Activated T-cell treated with anti-CD3 and anti-CD28 coated beads, Interleukin-2, amount 50 U/mL, for 72 hours (primary cell): ENCODE measurements at regions not wholly inside any gene's neighbourhood (a gene's known extent, or its start where the extent isn't known, plus 50 kb on each side); places are given as distances from the start of the nearest gene placed in this dataset.

Source experiments
- ATAC-seq, 2 donors: fragments of 150-1000 bp; cut with Tn5 transposase; replicated peaks in 1 of 2; 2 replicates each; pipeline ENCODE4 v1.10.0; 2021; ENCODE audit warnings: moderate library complexity in 2 of 2, mild to moderate bottlenecking in 1 of 2
- DNase-seq, 2 donors: peaks; one replicate each; pipeline ENCODE4 v3.0.0; 2021 to 2022; ENCODE audit warnings: mixed read lengths in 1 of 2
- H3K27ac Mint-ChIP-seq: one replicate; pipeline ENCODE4 v1.8.0; 2022; ENCODE audit warnings: mild to moderate bottlenecking, moderate library complexity, mixed read lengths
- H3K27me3 Mint-ChIP-seq: one replicate; pipeline ENCODE4 v1.8.0; 2022; ENCODE audit warnings: low read depth, mixed read lengths
- H3K36me3 Mint-ChIP-seq, 2 donors: one replicate each; pipeline ENCODE4 v1.8.0; 2022; ENCODE audit warnings: mixed read lengths in 2 of 2, mild to moderate bottlenecking in 1 of 2; ENCODE audit not compliant: insufficient read depth in 2 of 2
- H3K4me1 Mint-ChIP-seq: one replicate; pipeline ENCODE4 v1.8.0; 2022; ENCODE audit warnings: low read depth, mixed read lengths
- H3K4me3 Mint-ChIP-seq, 2 donors: one replicate each; pipeline ENCODE4 v1.8.0; 2022; ENCODE audit warnings: mild to moderate bottlenecking in 2 of 2, mixed read lengths in 2 of 2, moderate library complexity in 2 of 2
- H3K9me3 Mint-ChIP-seq, 2 donors: one replicate each; pipeline ENCODE4 v1.8.0; 2022; ENCODE audit warnings: mixed read lengths in 2 of 2

GRCh38 chr12:105944628-105945027 is 194.1 kb downstream of the NUAK1 start:
- no peak for ATAC-seq
- H3K4me1 Mint-ChIP-seq = no peaks in the 10 kb centered on the region
- H3K4me3 Mint-ChIP-seq = no peak overlapping the region
- no peaks in the 10 kb centered on the region for H3K27me3 Mint-ChIP-seq
- no peak for DNase-seq
- peaks cover 1 to 3% of the 10 kb centered on the region in 2 donors for H3K9me3 Mint-ChIP-seq
- no peak overlapping the region for H3K27ac Mint-ChIP-seq
- H3K36me3 Mint-ChIP-seq = no peaks in the 10 kb centered on the region

DNA sequence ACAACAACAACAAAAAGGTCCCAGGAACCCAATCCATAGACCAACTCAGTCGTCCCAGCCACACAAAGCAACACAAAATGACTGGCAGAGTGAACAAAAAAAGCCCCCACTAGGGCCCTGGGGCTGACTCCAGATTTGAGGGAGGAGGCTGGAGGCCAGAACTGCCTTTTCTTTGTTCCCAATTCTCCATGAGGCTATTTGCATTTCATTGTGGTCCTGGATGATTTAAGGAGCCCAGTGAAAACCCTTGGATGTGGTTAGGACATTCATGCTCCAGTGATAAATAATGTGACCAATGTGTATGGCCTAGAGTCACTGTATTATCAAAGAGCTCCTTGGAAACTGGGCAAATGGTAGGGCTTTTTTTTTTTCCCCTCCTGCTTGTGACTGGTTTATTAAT is 192.9 kb downstream of the NUAK1 start:
- no peaks in the 10 kb centered on the region for H3K27me3 Mint-ChIP-seq
- no peak overlapping the region for H3K4me3 Mint-ChIP-seq
- DNase-seq (no peak), ATAC-seq (no peak)
- no peak overlapping the region for H3K27ac Mint-ChIP-seq
- no peaks in the 10 kb centered on the region for H3K4me1 Mint-ChIP-seq
- peaks cover 1 to 3% of the 10 kb centered on the region in 2 donors for H3K9me3 Mint-ChIP-seq
- no peaks in the 10 kb centered on the region for H3K36me3 Mint-ChIP-seq

GRCh38 chr12:105946493-105946901 is 192.3 kb downstream of the NUAK1 start:
- Mint-ChIP-seq H3K4me1 (no peaks in the 10 kb centered on the region), H3K9me3 (peaks cover 1 to 3% of the 10 kb centered on the region in 2 donors), H3K36me3 (no peaks in the 10 kb centered on the region), H3K4me3 (no peak overlapping the region), H3K27ac (no peak overlapping the region), H3K27me3 (no peaks in the 10 kb centered on the region)
- ATAC-seq (no peak), DNase-seq (no peak)

DNA sequence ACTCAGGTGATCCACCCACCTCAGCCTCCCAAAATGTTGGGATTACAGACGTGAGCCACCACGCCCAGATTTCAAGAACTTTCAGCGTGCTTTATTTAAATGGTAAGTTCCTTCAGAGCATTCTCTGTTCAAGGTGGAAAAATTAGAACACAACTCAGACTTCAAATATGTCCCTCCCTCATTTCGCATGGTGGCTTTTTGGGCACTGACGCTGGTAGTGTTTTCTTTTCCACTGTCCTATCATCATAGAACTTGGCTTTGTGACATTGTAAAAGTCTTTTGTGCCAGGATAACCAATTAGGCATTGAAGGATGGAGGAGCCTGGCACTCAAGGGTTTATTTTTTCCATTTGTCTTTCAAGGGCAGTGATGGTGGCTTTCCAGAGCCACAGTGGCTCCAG is 190.8 kb downstream of the NUAK1 start:
- DNase-seq = no peak
- peaks cover 1 to 3% of the 10 kb centered on the region in 2 donors for H3K9me3 Mint-ChIP-seq
- H3K27ac Mint-ChIP-seq = no peak overlapping the region
- no peaks in the 10 kb centered on the region for H3K4me1 Mint-ChIP-seq
- H3K36me3 Mint-ChIP-seq = no peaks in the 10 kb centered on the region
- no peak overlapping the region for H3K4me3 Mint-ChIP-seq
- no peak for ATAC-seq
- H3K27me3 Mint-ChIP-seq = no peaks in the 10 kb centered on the region

DNA sequence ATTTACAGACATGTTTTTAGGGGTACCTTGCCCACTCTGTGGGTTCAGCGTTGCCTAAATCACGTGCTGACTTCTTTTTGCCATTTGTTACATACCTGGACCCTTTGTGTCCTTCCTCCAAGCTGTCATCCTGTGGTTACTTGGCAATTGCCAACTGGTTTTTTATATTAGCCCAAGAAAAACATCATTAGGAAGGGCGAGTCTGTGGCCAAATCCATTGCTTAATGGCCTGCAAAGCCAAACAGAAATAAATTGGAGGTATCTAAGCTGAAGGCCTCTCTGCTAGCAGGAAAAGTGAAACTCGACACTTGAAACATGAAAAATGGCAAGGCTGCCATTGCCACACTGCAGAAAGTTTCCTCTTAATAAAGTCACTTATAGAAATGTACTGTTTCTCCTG is 190.4 kb downstream of the NUAK1 start:
- H3K27ac Mint-ChIP-seq = no peak overlapping the region
- peaks cover 0 to 3% of the 10 kb centered on the region in 2 donors for H3K9me3 Mint-ChIP-seq
- H3K36me3 Mint-ChIP-seq = no peaks in the 10 kb centered on the region
- no peaks in the 10 kb centered on the region for H3K27me3 Mint-ChIP-seq
- no peaks in the 10 kb centered on the region for H3K4me1 Mint-ChIP-seq
- H3K4me3 Mint-ChIP-seq = no peak overlapping the region
- DNase-seq (no peak), ATAC-seq (no peak)

DNA sequence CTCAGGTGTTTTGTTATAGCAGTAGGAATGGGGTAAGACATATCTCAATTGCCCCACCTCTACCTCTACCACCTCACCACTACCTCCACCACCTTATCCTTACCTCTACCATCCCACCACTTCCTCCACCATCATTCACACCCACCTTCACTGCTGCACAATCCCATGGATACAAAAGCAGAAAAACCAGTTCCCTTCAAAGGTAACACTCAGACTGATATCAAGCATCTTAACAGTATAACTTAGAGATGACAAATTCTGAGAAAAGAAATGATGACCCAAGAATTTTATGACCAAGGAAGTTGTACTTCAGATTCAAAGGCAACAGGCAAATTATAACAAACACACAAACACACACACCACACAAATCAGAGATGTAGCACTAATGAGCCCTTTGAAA is 189.4 kb downstream of the NUAK1 start:
- H3K4me1 Mint-ChIP-seq = no peaks in the 10 kb centered on the region

GRCh38 chr12:105951732-105952131 is 187.0 kb downstream of the NUAK1 start:
- no peaks in the 10 kb centered on the region for H3K27me3 Mint-ChIP-seq
- peaks cover 0 to 3% of the 10 kb centered on the region in 2 donors for H3K9me3 Mint-ChIP-seq
- H3K27ac Mint-ChIP-seq = no peak overlapping the region
- DNase-seq (no peak), ATAC-seq (no peak)
- no peaks in the 10 kb centered on the region for H3K36me3 Mint-ChIP-seq
- no peaks in the 10 kb centered on the region for H3K4me1 Mint-ChIP-seq
- H3K4me3 Mint-ChIP-seq = no peak overlapping the region

More for the DNA sequence above, 189.4 kb downstream of the NUAK1 start:
- Mint-ChIP-seq H3K4me3 (no peak overlapping the region), H3K27ac (no peak overlapping the region), H3K27me3 (no peaks in the 10 kb centered on the region), H3K36me3 (no peaks in the 10 kb centered on the region), H3K9me3 (peaks cover 0 to 3% of the 10 kb centered on the region in 2 donors)
- no peak for DNase-seq
- no peak for ATAC-seq

- no peak for ATAC-seq
Measured at GRCh38 chr12:105954951-105955931, 183.5 kb downstream of the NUAK1 start.

GRCh38 chr12:105955976-105956375 is 182.8 kb downstream of the NUAK1 start:
- no peak overlapping the region for H3K4me3 Mint-ChIP-seq
- no peaks in the 10 kb centered on the region for H3K27me3 Mint-ChIP-seq
- no peaks in the 10 kb centered on the region for H3K4me1 Mint-ChIP-seq
- H3K27ac Mint-ChIP-seq = no peak overlapping the region
- no peak for DNase-seq
- H3K36me3 Mint-ChIP-seq = no peaks in the 10 kb centered on the region
- no peaks in the 10 kb centered on the region for H3K9me3 Mint-ChIP-seq
- ATAC-seq = no peak

More at GRCh38 chr12:105954951-105955931, 183.5 kb downstream of the NUAK1 start:
- Mint-ChIP-seq H3K4me1 (no peaks in the 10 kb centered on the region), H3K27ac (no peak overlapping the region), H3K4me3 (no peak overlapping the region), H3K9me3 (no peaks in the 10 kb centered on the region), H3K36me3 (no peaks in the 10 kb centered on the region), H3K27me3 (no peaks in the 10 kb centered on the region)
- DNase-seq = no peak

DNA sequence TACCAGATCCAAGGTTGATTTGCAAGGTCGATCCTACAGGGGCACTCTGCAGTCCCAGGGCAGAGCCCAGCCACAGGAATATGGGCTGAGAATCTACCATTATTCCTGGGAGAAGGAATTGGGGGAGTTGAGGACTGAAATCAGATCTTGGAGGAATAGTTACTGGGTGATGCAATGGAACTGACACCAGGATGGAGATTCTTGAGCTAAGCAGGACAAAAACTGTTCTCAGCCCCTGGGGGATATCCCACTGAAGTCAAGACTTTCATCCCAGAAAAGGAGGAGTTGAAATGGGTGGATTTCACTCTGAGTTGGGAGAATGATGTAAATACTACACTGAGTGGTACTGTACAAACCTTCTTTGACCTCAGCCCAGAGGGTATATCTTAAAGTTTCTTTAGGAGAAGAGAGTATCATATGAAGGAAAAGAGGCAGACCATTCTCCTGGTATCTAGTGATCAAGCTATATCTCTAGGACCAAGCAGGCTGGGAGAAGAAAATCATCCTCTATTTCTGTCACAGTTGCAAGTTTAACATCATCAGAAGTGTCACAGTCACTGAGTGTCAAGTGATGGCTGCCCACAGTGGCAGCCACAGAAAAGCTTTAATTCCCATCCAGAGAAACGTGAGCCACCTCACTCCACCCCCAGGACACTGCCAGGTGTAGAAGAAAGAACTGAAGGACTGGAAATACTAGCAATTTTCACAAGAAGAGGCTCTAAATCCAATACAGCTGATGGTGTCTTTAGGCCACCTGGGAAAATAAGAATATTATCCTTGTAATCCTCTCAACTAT is 181.9 kb downstream of the NUAK1 start:
- ATAC-seq = no peak
- no peak for DNase-seq
- Mint-ChIP-seq H3K36me3 (no peaks in the 10 kb centered on the region), H3K27me3 (no peaks in the 10 kb centered on the region), H3K4me3 (no peak overlapping the region), H3K27ac (no peak overlapping the region), H3K9me3 (peaks cover 0 to 1% of the 10 kb centered on the region in 2 donors), H3K4me1 (no peaks in the 10 kb centered on the region)

DNA sequence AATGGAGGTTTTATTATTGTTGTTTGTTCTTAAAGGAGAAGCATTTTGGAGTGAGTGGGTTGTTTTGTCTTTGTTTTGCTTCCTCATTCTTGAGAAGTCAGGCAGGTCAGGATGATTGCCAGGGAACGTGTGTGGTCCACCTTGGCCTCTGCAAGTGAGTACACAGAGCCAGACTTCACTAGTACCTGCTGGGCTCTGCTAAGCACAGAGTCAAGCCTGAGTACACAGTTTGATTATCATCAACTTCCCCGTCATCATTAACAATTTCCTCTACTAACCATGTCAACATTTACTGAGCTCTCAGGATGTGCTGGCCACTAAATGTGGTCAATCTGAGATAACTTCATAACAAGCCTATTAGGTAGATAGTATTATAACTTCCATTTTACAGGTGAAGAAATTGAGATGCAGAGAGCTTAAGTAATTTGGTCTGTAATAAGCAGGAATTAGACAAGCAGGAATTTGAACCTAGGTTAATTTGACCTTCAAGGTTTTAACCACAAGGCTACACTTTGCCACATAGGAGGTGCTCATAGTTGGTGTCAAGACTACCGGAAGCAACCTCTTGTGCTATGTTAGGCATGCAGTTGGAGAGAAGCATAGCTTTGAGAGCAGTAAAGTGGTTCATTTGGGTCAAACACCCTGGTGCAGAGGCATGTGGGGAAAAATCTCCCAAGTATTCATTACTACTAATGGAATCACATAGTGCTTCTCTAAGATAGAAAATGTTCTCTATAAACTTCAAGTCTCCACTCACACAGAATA is 178.3 kb downstream of the NUAK1 start:
- H3K27ac Mint-ChIP-seq = no peak overlapping the region
- no peaks in the 10 kb centered on the region for H3K4me1 Mint-ChIP-seq

DNA sequence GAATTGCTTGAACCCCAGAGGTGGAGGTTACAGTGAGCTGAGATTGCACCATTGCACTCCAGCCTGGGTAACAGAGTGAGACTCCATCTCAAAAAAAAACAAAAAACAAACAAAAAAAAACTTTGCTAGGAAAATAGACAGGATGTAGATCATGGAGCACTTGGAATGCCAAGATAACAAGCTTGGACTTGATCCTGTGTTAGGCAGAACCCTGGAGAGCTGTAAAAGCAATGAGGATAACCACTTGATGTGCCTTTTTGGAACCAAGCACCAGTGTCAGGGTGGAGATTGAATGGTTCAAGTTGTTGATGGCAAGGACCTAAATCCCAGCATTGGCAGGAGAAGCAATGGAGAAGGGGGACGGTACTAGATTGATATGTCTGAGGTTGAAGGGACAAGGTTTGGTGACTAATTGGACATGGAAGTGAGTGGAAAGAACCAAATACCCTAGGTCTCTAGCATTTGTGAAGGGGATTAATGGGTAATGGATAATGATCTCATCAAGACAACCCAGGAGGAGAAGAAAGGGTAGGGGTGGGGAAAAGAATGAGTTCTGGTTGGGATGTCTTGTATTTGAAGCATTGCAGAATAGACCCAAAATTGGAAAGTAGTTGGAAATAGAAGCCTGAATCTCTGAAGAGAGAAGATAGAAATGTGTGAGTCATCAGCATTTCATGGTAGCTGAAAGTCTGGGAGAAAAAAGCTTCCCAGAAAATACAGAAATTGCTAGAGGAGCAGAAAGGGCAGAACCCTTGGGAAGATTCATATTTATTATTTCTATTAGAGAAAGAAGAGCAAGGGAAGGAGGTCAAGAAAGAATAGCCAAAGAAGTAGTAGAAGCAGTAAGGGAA is 176.7 kb downstream of the NUAK1 start:
- Mint-ChIP-seq H3K27me3 (peaks cover 11% of the 10 kb centered on the region), H3K27ac (no peak overlapping the region), H3K9me3 (peaks cover 0 to 1% of the 10 kb centered on the region in 2 donors), H3K4me1 (no peaks in the 10 kb centered on the region), H3K36me3 (no peaks in the 10 kb centered on the region), H3K4me3 (no peak overlapping the region)
- no peak for DNase-seq
- no peak for ATAC-seq

More for the DNA sequence above, 178.3 kb downstream of the NUAK1 start:
- H3K4me3 Mint-ChIP-seq = no peak overlapping the region
- DNase-seq = no peak
- peaks cover 0 to 1% of the 10 kb centered on the region in 2 donors for H3K9me3 Mint-ChIP-seq
- peaks cover 11% of the 10 kb centered on the region for H3K27me3 Mint-ChIP-seq
- no peaks in the 10 kb centered on the region for H3K36me3 Mint-ChIP-seq
- ATAC-seq = no peak
